ENCODE measurements at regions not wholly inside any gene's neighbourhood (a gene's known extent, or its start where the extent isn't known, plus 50 kb on each side); places are given as distances from the start of the nearest gene placed in this dataset.
"Not testable (repeated sequence)": the region's sequence is repeated elsewhere in the genome, so short reads cannot be mapped to it uniquely, and the experiment has no call there.

DNA sequence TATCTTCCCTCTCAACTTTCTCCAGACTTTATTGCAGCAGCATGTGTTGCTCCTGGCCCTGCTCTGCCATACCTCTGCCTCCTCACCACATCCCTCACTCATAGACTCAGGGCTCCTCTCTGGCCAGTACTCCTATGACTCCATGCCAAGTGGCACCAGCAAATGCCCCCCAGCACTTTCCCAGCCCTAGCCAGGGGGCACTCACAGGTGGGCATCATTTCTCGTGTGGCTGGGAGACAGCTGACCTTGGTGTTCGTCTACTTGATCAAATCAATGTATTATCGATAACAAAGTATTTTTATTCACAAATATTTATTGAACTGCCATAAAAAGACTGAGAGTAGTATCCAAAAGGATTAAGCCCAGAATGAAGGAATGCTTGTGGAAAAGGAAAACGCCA is 418.2 kb downstream of the FAM72C start:
- no peaks in the 10 kb centered on the region for H3K27me3 Mint-ChIP-seq (ENCODE audit: unreplicated experiment)
- H3K9me3 Mint-ChIP-seq (ENCODE audit: unreplicated experiment): peaks cover 61% of the 10 kb centered on the region
- H3K27ac Mint-ChIP-seq (ENCODE audit: unreplicated experiment): no peak overlapping the region
- peak; percentile 57 for DNase-seq (ENCODE audit: extremely low spot score, unreplicated experiment)
- no peak overlapping the region for H3K4me3 Mint-ChIP-seq (ENCODE audit: unreplicated experiment)
- TF ChIP-seq, protein P1, sequence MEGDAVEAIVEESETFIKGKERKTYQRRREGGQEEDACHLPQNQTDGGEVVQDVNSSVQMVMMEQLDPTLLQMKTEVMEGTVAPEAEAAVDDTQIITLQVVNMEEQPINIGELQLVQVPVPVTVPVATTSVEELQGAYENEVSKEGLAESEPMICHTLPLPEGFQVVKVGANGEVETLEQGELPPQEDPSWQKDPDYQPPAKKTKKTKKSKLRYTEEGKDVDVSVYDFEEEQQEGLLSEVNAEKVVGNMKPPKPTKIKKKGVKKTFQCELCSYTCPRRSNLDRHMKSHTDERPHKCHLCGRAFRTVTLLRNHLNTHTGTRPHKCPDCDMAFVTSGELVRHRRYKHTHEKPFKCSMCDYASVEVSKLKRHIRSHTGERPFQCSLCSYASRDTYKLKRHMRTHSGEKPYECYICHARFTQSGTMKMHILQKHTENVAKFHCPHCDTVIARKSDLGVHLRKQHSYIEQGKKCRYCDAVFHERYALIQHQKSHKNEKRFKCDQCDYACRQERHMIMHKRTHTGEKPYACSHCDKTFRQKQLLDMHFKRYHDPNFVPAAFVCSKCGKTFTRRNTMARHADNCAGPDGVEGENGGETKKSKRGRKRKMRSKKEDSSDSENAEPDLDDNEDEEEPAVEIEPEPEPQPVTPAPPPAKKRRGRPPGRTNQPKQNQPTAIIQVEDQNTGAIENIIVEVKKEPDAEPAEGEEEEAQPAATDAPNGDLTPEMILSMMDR (IDR thresholded peaks at IDR 0.05): no peak
- no peaks in the 10 kb centered on the region for H3K36me3 Mint-ChIP-seq (ENCODE audit: unreplicated experiment)
- no peaks in the 10 kb centered on the region for H3K4me1 Mint-ChIP-seq (ENCODE audit: unreplicated experiment)

DNA sequence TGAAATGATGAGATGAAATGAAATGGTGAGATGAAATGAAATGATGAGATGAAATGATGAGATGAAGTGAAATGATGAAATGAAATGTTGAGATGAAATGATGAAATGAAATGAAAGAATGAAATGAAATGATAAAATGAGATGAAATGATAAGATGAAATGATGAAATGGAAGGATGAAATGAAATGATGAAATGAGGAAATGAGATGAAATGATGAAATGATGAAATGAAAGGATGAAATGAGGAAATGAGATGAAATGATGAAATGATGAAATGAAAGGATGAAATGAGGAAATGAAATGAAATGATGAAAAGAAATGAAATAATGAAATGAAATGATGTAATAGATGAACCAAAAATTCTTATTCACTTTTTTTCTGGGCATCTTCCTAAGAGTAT is 467.1 kb downstream of the FAM72C start:
- not testable (repeated sequence) for H3K4me3 Mint-ChIP-seq (ENCODE audit: unreplicated experiment); H3K27ac Mint-ChIP-seq (ENCODE audit: unreplicated experiment); DNase-seq (ENCODE audit: extremely low spot score, unreplicated experiment); H3K36me3 Mint-ChIP-seq (ENCODE audit: unreplicated experiment); H3K4me1 Mint-ChIP-seq (ENCODE audit: unreplicated experiment)
- Mint-ChIP-seq H3K27me3 (ENCODE audit: unreplicated experiment) (peaks cover 11% of the 10 kb centered on the region), H3K9me3 (ENCODE audit: unreplicated experiment) (peaks cover 21% of the 10 kb centered on the region)

DNA sequence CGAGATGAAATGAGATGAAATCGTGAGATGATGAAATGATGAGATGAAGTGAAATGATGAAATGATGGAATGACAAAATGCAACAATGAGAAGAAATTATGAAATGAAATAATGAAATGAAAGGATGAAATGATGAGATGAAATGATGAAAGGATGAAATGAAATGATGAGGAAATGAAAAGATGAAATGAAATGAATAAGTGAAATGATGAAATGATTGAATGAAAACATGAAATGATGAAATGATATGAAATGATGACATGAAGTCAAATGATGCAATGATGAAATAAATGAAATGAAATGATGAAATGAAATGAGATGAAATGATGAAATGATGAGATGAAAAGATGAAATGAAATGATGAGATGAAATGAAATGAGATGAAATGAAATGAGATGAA is 467.7 kb downstream of the FAM72C start:
- H3K27me3 Mint-ChIP-seq (ENCODE audit: unreplicated experiment): peaks cover 11% of the 10 kb centered on the region
- not testable (repeated sequence) for H3K36me3 Mint-ChIP-seq (ENCODE audit: unreplicated experiment); H3K4me1 Mint-ChIP-seq (ENCODE audit: unreplicated experiment); DNase-seq (ENCODE audit: extremely low spot score, unreplicated experiment); H3K27ac Mint-ChIP-seq (ENCODE audit: unreplicated experiment); H3K4me3 Mint-ChIP-seq (ENCODE audit: unreplicated experiment)
- peaks cover 21% of the 10 kb centered on the region for H3K9me3 Mint-ChIP-seq (ENCODE audit: unreplicated experiment)

DNA sequence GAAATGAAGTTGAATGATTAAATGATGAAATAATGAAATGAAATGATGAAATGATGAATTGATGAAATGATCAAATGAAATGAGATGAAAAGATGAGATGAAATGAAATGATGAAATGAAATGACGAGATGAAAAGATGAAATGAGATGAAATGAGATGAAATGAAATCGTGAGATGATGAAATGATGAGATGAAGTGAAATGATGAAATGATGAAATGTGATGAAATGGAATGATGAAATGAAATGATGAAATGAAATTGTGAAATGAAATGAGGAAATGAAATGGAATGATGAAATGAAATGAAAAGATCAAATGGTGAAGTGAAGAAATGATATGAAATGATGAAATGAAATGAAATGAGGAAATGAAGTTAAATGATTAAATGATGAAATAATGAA is 468.7 kb downstream of the FAM72C start:
- H3K4me1 Mint-ChIP-seq (ENCODE audit: unreplicated experiment); H3K36me3 Mint-ChIP-seq (ENCODE audit: unreplicated experiment); H3K27ac Mint-ChIP-seq (ENCODE audit: unreplicated experiment); DNase-seq (ENCODE audit: extremely low spot score, unreplicated experiment); H3K4me3 Mint-ChIP-seq (ENCODE audit: unreplicated experiment): not testable (repeated sequence)
- H3K9me3 Mint-ChIP-seq (ENCODE audit: unreplicated experiment): peaks cover 21% of the 10 kb centered on the region
- peaks cover 11% of the 10 kb centered on the region for H3K27me3 Mint-ChIP-seq (ENCODE audit: unreplicated experiment)

DNA sequence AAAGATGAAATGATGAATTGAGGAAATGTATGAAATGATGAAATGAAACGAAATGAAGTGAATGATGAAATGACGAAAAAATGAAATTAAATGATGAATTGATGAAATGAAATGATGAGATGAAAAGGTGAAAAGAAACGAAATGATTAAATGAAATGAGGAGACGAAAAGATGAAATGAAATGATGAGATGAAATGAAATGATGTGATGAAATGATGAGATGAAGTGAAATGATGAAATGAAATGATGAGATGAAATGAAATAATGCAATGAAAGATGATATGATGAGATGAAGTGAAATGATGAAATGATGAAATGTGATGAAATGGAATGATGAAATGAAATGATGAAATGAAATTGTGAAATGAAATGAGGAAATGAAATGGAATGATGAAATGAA is 469.7 kb downstream of the FAM72C start:
- H3K4me3 Mint-ChIP-seq (ENCODE audit: unreplicated experiment); H3K27ac Mint-ChIP-seq (ENCODE audit: unreplicated experiment); DNase-seq (ENCODE audit: extremely low spot score, unreplicated experiment); H3K36me3 Mint-ChIP-seq (ENCODE audit: unreplicated experiment); H3K4me1 Mint-ChIP-seq (ENCODE audit: unreplicated experiment): not testable (repeated sequence)
- peaks cover 11% of the 10 kb centered on the region for H3K27me3 Mint-ChIP-seq (ENCODE audit: unreplicated experiment)
- peaks cover 21% of the 10 kb centered on the region for H3K9me3 Mint-ChIP-seq (ENCODE audit: unreplicated experiment)

DNA sequence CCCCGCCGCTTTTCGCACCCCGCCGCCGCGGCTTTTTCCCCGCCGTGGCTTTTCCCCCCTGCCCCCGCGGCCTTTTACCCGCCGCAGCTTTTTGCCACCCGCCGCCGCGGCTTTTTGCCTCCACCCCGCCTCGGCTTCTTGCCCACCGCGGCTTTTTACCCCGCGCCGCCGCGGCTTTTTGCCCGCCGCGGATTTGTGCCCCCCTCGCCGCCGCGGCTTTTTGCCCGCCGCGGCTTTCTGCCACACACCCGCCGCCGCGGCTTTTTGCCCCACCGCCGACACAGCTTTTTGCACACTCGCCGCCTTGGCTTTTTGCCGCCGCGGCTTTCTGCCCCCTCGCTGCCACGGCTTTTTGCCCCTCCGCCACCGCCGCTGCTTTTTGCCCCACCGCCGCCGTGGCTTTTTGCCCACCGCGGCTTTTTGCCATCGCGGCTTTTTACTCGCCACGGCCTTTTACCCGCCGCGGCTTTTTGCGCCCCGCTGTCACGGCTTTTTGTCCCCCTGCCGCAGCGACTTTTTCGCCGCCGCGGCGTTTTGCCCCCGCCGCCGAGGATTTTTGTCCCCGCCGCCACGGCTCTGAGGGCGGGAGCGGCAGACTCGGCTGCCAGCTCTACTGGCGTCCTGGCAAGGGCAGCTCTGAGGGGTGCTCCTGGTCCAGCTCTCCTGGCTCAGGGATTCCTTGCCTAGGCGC is 473.6 kb downstream of the FAM72C start:
- DNase-seq (ENCODE audit: extremely low spot score, unreplicated experiment): peak; percentile 84
- not testable (repeated sequence) for H3K27me3 Mint-ChIP-seq (ENCODE audit: unreplicated experiment); H3K4me1 Mint-ChIP-seq (ENCODE audit: unreplicated experiment); H3K4me3 Mint-ChIP-seq (ENCODE audit: unreplicated experiment); H3K27ac Mint-ChIP-seq (ENCODE audit: unreplicated experiment); H3K36me3 Mint-ChIP-seq (ENCODE audit: unreplicated experiment)
- H3K9me3 Mint-ChIP-seq (ENCODE audit: unreplicated experiment): peaks cover 12% of the 10 kb centered on the region

DNA sequence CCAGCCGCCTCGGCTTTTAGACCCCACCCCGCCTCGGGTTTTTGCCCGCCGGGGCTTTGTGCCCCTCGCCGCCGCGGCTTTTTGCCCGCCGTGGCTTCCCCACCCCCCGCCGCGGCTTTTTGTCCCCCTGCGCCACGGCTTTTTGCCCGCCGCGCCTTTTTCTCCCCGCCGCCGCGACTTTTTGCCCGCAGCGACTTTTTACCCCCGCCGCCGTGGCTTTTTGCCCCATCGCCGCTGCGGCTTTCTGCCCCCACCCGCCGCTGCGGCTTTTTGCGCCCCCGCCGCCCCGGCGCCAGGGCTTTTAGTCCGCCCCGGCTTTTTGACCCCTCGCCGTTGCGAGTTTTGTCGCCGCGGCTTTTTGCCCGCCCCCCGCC is 474.4 kb downstream of the FAM72C start:
- Mint-ChIP-seq H3K27me3 (ENCODE audit: unreplicated experiment) (peaks cover 3% of the 10 kb centered on the region), H3K4me3 (ENCODE audit: unreplicated experiment) (no peak overlapping the region), H3K36me3 (ENCODE audit: unreplicated experiment) (peaks cover 3% of the 10 kb centered on the region), H3K9me3 (ENCODE audit: unreplicated experiment) (peaks cover 5% of the 10 kb centered on the region), H3K27ac (ENCODE audit: unreplicated experiment) (no peak overlapping the region), H3K4me1 (ENCODE audit: unreplicated experiment) (no peaks in the 10 kb centered on the region)
- TF ChIP-seq, protein P1 (IDR thresholded peaks at IDR 0.05): no peak
- DNase-seq (ENCODE audit: extremely low spot score, unreplicated experiment): no peak

DNA sequence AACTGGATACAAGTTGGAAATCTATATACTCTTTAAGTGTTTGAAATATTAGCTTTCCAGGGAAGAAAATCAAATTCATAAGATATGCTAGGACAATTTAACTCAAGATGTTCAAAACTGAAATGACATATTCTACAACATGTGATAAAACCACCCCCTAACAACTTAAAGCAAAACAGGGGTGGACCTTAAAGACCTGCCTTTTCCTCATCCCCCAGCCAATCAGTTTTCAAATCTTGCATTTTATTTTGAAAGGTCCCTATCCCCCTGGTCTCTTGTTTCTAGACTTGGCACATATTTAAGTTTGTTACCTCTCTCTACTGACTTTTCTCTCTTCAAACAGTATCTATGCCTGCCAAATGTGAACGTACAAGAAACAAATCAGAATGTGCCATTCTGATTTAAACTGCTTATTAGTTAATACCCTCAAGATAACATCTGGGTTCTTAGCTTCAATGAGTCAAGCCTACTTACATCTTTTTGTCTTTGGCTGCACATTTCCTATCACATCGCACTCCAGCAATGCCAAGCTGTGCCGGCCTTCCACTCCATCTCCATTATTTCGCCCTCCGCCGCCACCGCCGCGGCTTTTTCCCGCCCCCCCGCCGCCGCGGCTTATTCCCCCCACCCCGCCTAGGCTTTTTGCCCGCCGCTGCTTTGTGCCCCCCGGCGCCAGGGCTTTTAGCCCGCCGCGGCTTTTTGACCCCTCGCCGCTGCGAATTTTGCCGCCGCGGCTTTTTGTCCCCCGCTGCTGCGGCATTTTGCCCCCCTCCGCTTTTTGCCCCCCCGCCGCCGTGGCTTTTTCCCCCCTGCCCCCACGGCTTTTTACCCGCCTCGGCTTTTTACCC is 475.0 kb downstream of the FAM72C start:
- H3K4me1 Mint-ChIP-seq (ENCODE audit: unreplicated experiment); H3K36me3 Mint-ChIP-seq (ENCODE audit: unreplicated experiment); H3K27me3 Mint-ChIP-seq (ENCODE audit: unreplicated experiment); H3K9me3 Mint-ChIP-seq (ENCODE audit: unreplicated experiment); H3K27ac Mint-ChIP-seq (ENCODE audit: unreplicated experiment); H3K4me3 Mint-ChIP-seq (ENCODE audit: unreplicated experiment): not testable (repeated sequence)
- DNase-seq (ENCODE audit: extremely low spot score, unreplicated experiment): peak; percentile 82
